ENCODE measurements at regions not wholly inside any gene's neighbourhood (a gene's known extent, or its start where the extent isn't known, plus 50 kb on each side); places are given as distances from the start of the nearest gene placed in this dataset.

GRCh38 chr1:184262109-184262508, 124.7 kb upstream of the C1orf21 start:
- in situ Hi-C loops (cut with MboI; ENCODE audit: low sequenced_read_pairs) = no loop called here

- in situ Hi-C loops (cut with MboI; ENCODE audit: low sequenced_read_pairs) = no loop called here
These were observed 119.1 kb upstream of the C1orf21 start for GRCh38 chr1:184267747-184268146.

GRCh38 chr1:184270556-184270955, 116.3 kb upstream of the C1orf21 start:
- in situ Hi-C loops (cut with MboI; ENCODE audit: low sequenced_read_pairs) = no loop called here

GRCh38 chr1:184272175-184272866, 114.5 kb upstream of the C1orf21 start:
- in situ Hi-C loops (cut with MboI; ENCODE audit: low sequenced_read_pairs) = no loop called here

GRCh38 chr1:184276416-184276815, 110.4 kb upstream of the C1orf21 start:
- in situ Hi-C loops (cut with MboI; ENCODE audit: low sequenced_read_pairs) = no loop called here

GRCh38 chr1:184279911-184280458, 106.8 kb upstream of the C1orf21 start:
- in situ Hi-C loops (cut with MboI; ENCODE audit: low sequenced_read_pairs) = no loop called here

GRCh38 chr1:184283999-184284398, 102.8 kb upstream of the C1orf21 start:
- in situ Hi-C loops (cut with MboI; ENCODE audit: low sequenced_read_pairs) = no loop called here

GRCh38 chr1:184284900-184285299, 101.9 kb upstream of the C1orf21 start:
- in situ Hi-C loops (cut with MboI; ENCODE audit: low sequenced_read_pairs) = no loop called here

- in situ Hi-C loops (cut with MboI; ENCODE audit: low sequenced_read_pairs) = no loop called here
These were observed 101.3 kb upstream of the C1orf21 start for GRCh38 chr1:184285401-184286087.

- in situ Hi-C loops (cut with MboI; ENCODE audit: low sequenced_read_pairs) = no loop called here
These were observed 99.8 kb upstream of the C1orf21 start for GRCh38 chr1:184287001-184287400.

GRCh38 chr1:184289825-184290550, 96.8 kb upstream of the C1orf21 start:
- in situ Hi-C loops (cut with MboI; ENCODE audit: low sequenced_read_pairs) = no loop called here

GRCh38 chr1:184291701-184292100, 95.1 kb upstream of the C1orf21 start:
- in situ Hi-C loops (cut with MboI; ENCODE audit: low sequenced_read_pairs) = no loop called here

- in situ Hi-C loops (cut with MboI; ENCODE audit: low sequenced_read_pairs) = no loop called here
These were observed 94.7 kb upstream of the C1orf21 start for GRCh38 chr1:184292101-184292500.

- in situ Hi-C loops (cut with MboI; ENCODE audit: low sequenced_read_pairs) = no loop called here
These were observed 92.7 kb upstream of the C1orf21 start for GRCh38 chr1:184294101-184294500.

GRCh38 chr1:184296466-184297243, 90.2 kb upstream of the C1orf21 start:
- in situ Hi-C loops (cut with MboI; ENCODE audit: low sequenced_read_pairs) = no loop called here

GRCh38 chr1:184297244-184297750, 89.5 kb upstream of the C1orf21 start:
- in situ Hi-C loops (cut with MboI; ENCODE audit: low sequenced_read_pairs) = no loop called here

GRCh38 chr1:184298440-184299405, 88.1 kb upstream of the C1orf21 start:
- in situ Hi-C loops (cut with MboI; ENCODE audit: low sequenced_read_pairs) = no loop called here

- in situ Hi-C loops (cut with MboI; ENCODE audit: low sequenced_read_pairs) = no loop called here
These were observed 87.4 kb upstream of the C1orf21 start for GRCh38 chr1:184299406-184299790.

GRCh38 chr1:184299796-184300195, 87.0 kb upstream of the C1orf21 start:
- in situ Hi-C loops (cut with MboI; ENCODE audit: low sequenced_read_pairs) = no loop called here

- in situ Hi-C loops (cut with MboI; ENCODE audit: low sequenced_read_pairs) = no loop called here
These were observed 86.4 kb upstream of the C1orf21 start for GRCh38 chr1:184300446-184300845.
